Suprapubic skin (tissue), 4 donors: ENCODE measurements at regions not wholly inside any gene's neighbourhood (a gene's known extent, or its start where the extent isn't known, plus 50 kb on each side); places are given as distances from the start of the nearest gene placed in this dataset.

Experiments
- CTCF ChIP-seq, 2 donors: fragments of 200-600 bp in 1 of 2; fragments of 450-650 bp in 1 of 2; sonication (generic) in 1 of 2; IDR thresholded peaks; one replicate each; pipeline ENCODE4 v1.5.1; 2016 to 2019; ENCODE audit warnings: antibody characterized with exemption in 2 of 2, mild to moderate bottlenecking in 1 of 2, moderate library complexity in 1 of 2
- EP300 ChIP-seq: sonication (generic); formaldehyde crosslinking; IDR thresholded peaks from one replicate; pipeline ENCODE4 v1.6.1; 2017; ENCODE audit warnings: antibody characterized with exemption
- POLR2A ChIP-seq, 2 donors: fragments of 450-650 bp; IDR thresholded peaks; one replicate each; pipeline ENCODE4 v1.6.1; 2017; ENCODE audit warnings: antibody characterized with exemption in 2 of 2, mild to moderate bottlenecking in 2 of 2, moderate library complexity in 2 of 2
- POLR2AphosphoS5 ChIP-seq, 3 donors: sonication (generic); formaldehyde crosslinking; IDR thresholded peaks; one replicate each; pipeline ENCODE4 v1.6.1; 2017; ENCODE audit warnings: antibody characterized with exemption in 3 of 3

- TF ChIP-seq POLR2A (IDR thresholded peaks at IDR 0.05), result no peak
- TF ChIP-seq CTCF (IDR thresholded peaks at IDR 0.05), result no peak
- TF ChIP-seq EP300, result no peak
- no peak for TF ChIP-seq POLR2AphosphoS5 (IDR thresholded peaks at IDR 0.05)
Observed at GRCh38 chr4:103482471-103482870, 237.3 kb downstream of the TACR3 start.
